HG02840 (cell line): ENCODE measurements at regions not wholly inside any gene's neighbourhood (a gene's known extent, or its start where the extent isn't known, plus 50 kb on each side); places are given as distances from the start of the nearest gene placed in this dataset.

Experiments
- ATAC-seq: cut with Tn5 transposase; IDR thresholded peaks from one replicate; pipeline ENCODE4 v1.9.1; 2021; ENCODE audit warnings: mild to moderate bottlenecking, moderate library complexity, moderate number of reproducible peaks; ENCODE audit not compliant: unreplicated experiment, low FRiP score

GRCh38 chr3:187992609-187993008, 161.3 kb upstream of the LPP start:
- ATAC-seq: no peak

- no peak for ATAC-seq
Measured at GRCh38 chr3:187994221-187995042, 159.5 kb upstream of the LPP start.

- no peak for ATAC-seq
Measured at GRCh38 chr3:187995043-187995400, 158.9 kb upstream of the LPP start.

GRCh38 chr3:187995667-187996066, 158.3 kb upstream of the LPP start:
- no peak for ATAC-seq

- no peak for ATAC-seq
Measured at GRCh38 chr3:187996609-187997008, 157.3 kb upstream of the LPP start.

GRCh38 chr3:187997490-187997889, 156.5 kb upstream of the LPP start:
- ATAC-seq: no peak

GRCh38 chr3:187997946-187998561, 155.9 kb upstream of the LPP start:
- ATAC-seq: no peak

GRCh38 chr3:187998611-187999010, 155.3 kb upstream of the LPP start:
- no peak for ATAC-seq

- ATAC-seq: no peak
Measured at GRCh38 chr3:187999821-188000220, 154.1 kb upstream of the LPP start.

GRCh38 chr3:188000361-188000861, 153.5 kb upstream of the LPP start:
- ATAC-seq: no peak

GRCh38 chr3:188001093-188001492, 152.9 kb upstream of the LPP start:
- ATAC-seq: no peak

GRCh38 chr3:188001926-188002325, 152.0 kb upstream of the LPP start:
- no peak for ATAC-seq

- no peak for ATAC-seq
Measured at GRCh38 chr3:188002626-188003138, 151.3 kb upstream of the LPP start.

GRCh38 chr3:188003188-188004171, 150.5 kb upstream of the LPP start:
- ATAC-seq: no peak

- no peak for ATAC-seq
Measured at GRCh38 chr3:188006726-188007393, 147.1 kb upstream of the LPP start.

- ATAC-seq: no peak
Measured at GRCh38 chr3:188007897-188008296, 146.1 kb upstream of the LPP start.

- ATAC-seq: no peak
Measured at GRCh38 chr3:188008582-188009213, 145.3 kb upstream of the LPP start.

- ATAC-seq: no peak
Measured at GRCh38 chr3:188010478-188010877, 143.5 kb upstream of the LPP start.

- no peak for ATAC-seq
Measured at GRCh38 chr3:188019727-188020126, 134.2 kb upstream of the LPP start.

- ATAC-seq: no peak
Measured at GRCh38 chr3:188021041-188021440, 132.9 kb upstream of the LPP start.
